ENCODE measurements at regions not wholly inside any gene's neighbourhood (a gene's known extent, or its start where the extent isn't known, plus 50 kb on each side); places are given as distances from the start of the nearest gene placed in this dataset.

DNA sequence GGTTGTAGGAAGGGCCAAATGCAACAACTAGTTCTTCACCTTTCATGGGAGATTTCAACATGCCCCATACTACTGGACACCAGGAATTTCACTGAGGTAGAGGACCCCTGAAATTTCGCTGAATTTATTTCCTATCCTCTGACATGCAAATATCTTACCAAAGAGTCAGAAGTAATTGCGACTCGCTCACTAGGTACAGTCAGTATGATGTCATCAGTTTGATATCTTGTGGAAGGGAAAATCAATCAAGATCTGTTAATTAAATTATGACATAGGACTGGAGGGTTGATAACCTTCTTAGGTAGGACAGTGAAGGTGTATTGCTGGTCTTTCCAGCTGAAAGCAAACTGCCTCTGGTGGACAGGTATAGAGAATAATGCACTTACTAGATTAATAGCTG lies 74.9 kb upstream of the TNIK start:
- no peak overlapping the region for H3K27ac Mint-ChIP-seq
- H3K4me3 ChIP-seq (ENCODE audit: control insufficient read depth in 1 of 2, extremely low read depth in 1 of 2, low read length in 1 of 2) = no peak overlapping the region
- DNase-seq = no peak
- H3K9me3 ChIP-seq = no peaks in the 10 kb centered on the region
- no peaks in the 10 kb centered on the region for H3K36me3 ChIP-seq (ENCODE audit: control insufficient read depth in 2 of 2, extremely low read depth in 1 of 2, insufficient read depth in 1 of 2, low read length in 1 of 2)
- H3K4me1 Mint-ChIP-seq = peaks cover 0 to 5% (median 0%) of the 10 kb centered on the region in 3 donors
- no CpG with 5 or more reads among the region's 3 CpGs for WGBS (ENCODE audit: insufficient coverage)
- H3K9me3 Mint-ChIP-seq = no peaks in the 10 kb centered on the region
- ATAC-seq (replicated peaks in 1 of 4) = no peak
- H3K27me3 ChIP-seq (replicated peaks in 1 of 2; ENCODE audit: control insufficient read depth in 2 of 2, extremely low read depth in 1 of 2, insufficient read depth in 2 of 2, low read length in 1 of 2) = no peaks in the 10 kb centered on the region
- no peaks in the 10 kb centered on the region for H3K36me3 Mint-ChIP-seq
- no peak overlapping the region for H3K4me3 Mint-ChIP-seq
- ChIA-PET CTCF (no interaction called here), POLR2A (no interaction called here)
- no peaks in the 10 kb centered on the region for H3K4me1 ChIP-seq (ENCODE audit: control insufficient read depth in 1 of 2, extremely low read depth in 1 of 2, insufficient read depth in 2 of 2, low read length in 2 of 2)
- H3K27ac ChIP-seq (ENCODE audit: low read length) = no peak overlapping the region
- no peaks in the 10 kb centered on the region for H3K27me3 Mint-ChIP-seq

DNA sequence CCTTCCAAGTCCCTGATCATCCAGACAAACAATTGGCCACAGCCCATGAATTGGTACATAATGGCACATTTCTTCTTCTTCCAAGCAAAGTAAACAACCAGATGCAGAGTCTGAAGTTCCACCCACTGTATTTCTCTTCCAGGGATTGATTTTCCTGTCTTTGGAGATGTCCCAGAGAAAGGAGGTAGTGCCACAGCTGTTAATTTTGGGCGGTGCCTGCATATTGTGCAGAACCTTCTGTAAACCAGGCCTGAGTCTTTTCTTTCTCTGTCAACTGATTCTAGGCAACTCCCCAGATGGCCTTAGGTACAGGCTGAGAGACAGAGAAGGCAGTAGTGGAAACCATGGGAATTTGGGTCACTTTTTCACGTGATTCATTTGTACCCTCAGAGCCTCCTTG lies 73.5 kb upstream of the TNIK start:
- no peaks in the 10 kb centered on the region for H3K9me3 ChIP-seq
- H3K4me1 Mint-ChIP-seq = peaks cover 0 to 5% (median 0%) of the 10 kb centered on the region in 3 donors
- no peaks in the 10 kb centered on the region for H3K9me3 Mint-ChIP-seq
- no peak overlapping the region for H3K27ac Mint-ChIP-seq
- H3K27me3 ChIP-seq (replicated peaks in 1 of 2; ENCODE audit: control insufficient read depth in 2 of 2, extremely low read depth in 1 of 2, insufficient read depth in 2 of 2, low read length in 1 of 2) = no peaks in the 10 kb centered on the region
- H3K4me1 ChIP-seq (ENCODE audit: control insufficient read depth in 1 of 2, extremely low read depth in 1 of 2, insufficient read depth in 2 of 2, low read length in 2 of 2) = no peaks in the 10 kb centered on the region
- WGBS (ENCODE audit: insufficient coverage) = 100% methylated on average over 1 of the region's 2 CpGs
- no peak overlapping the region for H3K27ac ChIP-seq (ENCODE audit: low read length)
- ChIA-PET CTCF (no interaction called here), POLR2A (no interaction called here)
- DNase-seq (no peak), ATAC-seq (replicated peaks in 1 of 4) (no peak)
- no peaks in the 10 kb centered on the region for H3K27me3 Mint-ChIP-seq
- no peaks in the 10 kb centered on the region for H3K36me3 Mint-ChIP-seq
- H3K36me3 ChIP-seq (ENCODE audit: control insufficient read depth in 2 of 2, extremely low read depth in 1 of 2, insufficient read depth in 1 of 2, low read length in 1 of 2) = no peaks in the 10 kb centered on the region
- no peak overlapping the region for H3K4me3 Mint-ChIP-seq
- no peak overlapping the region for H3K4me3 ChIP-seq (ENCODE audit: control insufficient read depth in 1 of 2, extremely low read depth in 1 of 2, low read length in 1 of 2)

DNA sequence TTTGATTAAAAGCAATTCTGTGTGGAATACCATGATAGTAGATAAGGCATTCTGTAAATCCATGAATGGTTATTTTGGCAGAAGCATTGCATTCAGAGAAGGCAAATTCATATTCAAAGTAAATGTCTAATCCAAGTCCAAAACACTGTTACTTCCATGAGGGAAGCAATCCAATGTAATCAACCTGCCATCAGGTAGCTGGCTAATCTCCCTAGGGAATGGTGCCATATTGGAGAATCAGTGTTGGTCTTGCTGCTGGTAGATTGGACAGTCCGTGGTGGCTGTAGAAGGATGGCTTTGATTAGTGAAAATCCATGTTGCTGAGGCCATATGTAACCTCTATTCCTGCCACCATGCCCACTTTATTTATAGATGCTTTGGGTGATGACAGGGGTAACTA lies 72.1 kb upstream of the TNIK start:
- Mint-ChIP-seq H3K4me1 (no peaks in the 10 kb centered on the region), H3K36me3 (no peaks in the 10 kb centered on the region), H3K4me3 (no peak overlapping the region), H3K27ac (no peak overlapping the region), H3K27me3 (no peaks in the 10 kb centered on the region), H3K9me3 (no peaks in the 10 kb centered on the region)
- WGBS (ENCODE audit: insufficient coverage) = no CpG with 5 or more reads among the region's 1 CpG
- POLR2A ChIA-PET = no interaction called here
- Histone ChIP-seq H3K9me3 (no peaks in the 10 kb centered on the region), H3K4me1 (ENCODE audit: control insufficient read depth in 1 of 2, extremely low read depth in 1 of 2, insufficient read depth in 2 of 2, low read length in 2 of 2) (no peaks in the 10 kb centered on the region), H3K27ac (ENCODE audit: low read length) (no peak overlapping the region), H3K27me3 (replicated peaks in 1 of 2; ENCODE audit: control insufficient read depth in 2 of 2, extremely low read depth in 1 of 2, insufficient read depth in 2 of 2, low read length in 1 of 2) (no peaks in the 10 kb centered on the region), H3K4me3 (ENCODE audit: control insufficient read depth in 1 of 2, extremely low read depth in 1 of 2, low read length in 1 of 2) (no peak overlapping the region), H3K36me3 (ENCODE audit: control insufficient read depth in 2 of 2, extremely low read depth in 1 of 2, insufficient read depth in 1 of 2, low read length in 1 of 2) (no peaks in the 10 kb centered on the region)
- no peak for DNase-seq
- CTCF ChIA-PET = interaction anchor here in 1 of 2 donors (0.7 kb wide), 1 partner anchor 28 kb away, joined by 3 read pairs; no protein-coding TSS in a partner anchor
- ATAC-seq (replicated peaks in 1 of 4) = no peak

DNA sequence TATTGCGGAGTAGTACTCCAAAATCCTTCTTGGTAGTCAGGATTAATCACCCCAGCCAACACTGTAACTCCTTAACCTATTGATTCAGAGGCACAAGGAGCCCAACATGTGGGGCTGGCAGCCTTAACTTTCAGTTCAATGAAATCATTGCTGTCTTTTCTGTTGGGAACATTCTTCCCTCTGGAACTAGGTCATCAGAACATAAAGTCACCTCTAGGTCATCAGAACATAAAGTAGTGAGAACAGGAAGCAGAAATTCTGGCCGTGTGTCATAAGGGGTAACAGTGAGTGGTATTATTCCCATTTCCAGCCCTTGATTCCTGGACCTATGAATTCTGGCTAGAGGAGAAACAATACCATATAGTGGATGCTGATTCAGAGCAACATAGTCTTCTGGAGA lies 71.5 kb upstream of the TNIK start:
- Mint-ChIP-seq H3K27me3 (no peaks in the 10 kb centered on the region), H3K27ac (no peak overlapping the region), H3K9me3 (no peaks in the 10 kb centered on the region), H3K36me3 (no peaks in the 10 kb centered on the region), H3K4me3 (no peak overlapping the region), H3K4me1 (no peaks in the 10 kb centered on the region)
- H3K4me3 ChIP-seq (ENCODE audit: control insufficient read depth in 1 of 2, extremely low read depth in 1 of 2, low read length in 1 of 2) = no peak overlapping the region
- no peaks in the 10 kb centered on the region for H3K4me1 ChIP-seq (ENCODE audit: control insufficient read depth in 1 of 2, extremely low read depth in 1 of 2, insufficient read depth in 2 of 2, low read length in 2 of 2)
- no peaks in the 10 kb centered on the region for H3K27me3 ChIP-seq (replicated peaks in 1 of 2; ENCODE audit: control insufficient read depth in 2 of 2, extremely low read depth in 1 of 2, insufficient read depth in 2 of 2, low read length in 1 of 2)
- no peak overlapping the region for H3K27ac ChIP-seq (ENCODE audit: low read length)
- 100% methylated on average over 1 of the region's 2 CpGs for WGBS (ENCODE audit: insufficient coverage)
- POLR2A ChIA-PET = no interaction called here
- DNase-seq (no peak), ATAC-seq (replicated peaks in 1 of 4) (no peak)
- no peaks in the 10 kb centered on the region for H3K9me3 ChIP-seq
- CTCF ChIA-PET = no interaction called here
- H3K36me3 ChIP-seq (ENCODE audit: control insufficient read depth in 2 of 2, extremely low read depth in 1 of 2, insufficient read depth in 1 of 2, low read length in 1 of 2) = no peaks in the 10 kb centered on the region

DNA sequence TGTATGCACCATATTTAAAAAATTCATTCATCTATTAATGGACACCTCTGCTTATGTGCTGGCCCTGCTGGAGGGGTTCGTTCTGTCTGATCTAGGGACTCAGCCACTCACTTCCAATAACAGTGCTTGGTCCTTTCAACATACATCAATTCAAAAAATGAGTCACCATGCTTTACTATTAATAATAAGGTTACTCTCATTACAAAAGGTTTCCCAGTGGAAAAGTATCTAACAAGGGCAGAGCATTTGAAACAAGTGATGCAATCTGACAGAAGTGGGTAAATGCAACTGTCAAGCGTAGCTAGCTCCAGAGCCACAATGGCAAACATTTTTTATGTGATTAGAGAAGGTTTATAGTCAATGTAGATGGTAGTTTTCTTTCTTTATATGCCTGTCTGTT lies 67.9 kb upstream of the TNIK start:
- Mint-ChIP-seq H3K27me3 (no peaks in the 10 kb centered on the region), H3K9me3 (no peaks in the 10 kb centered on the region), H3K36me3 (no peaks in the 10 kb centered on the region), H3K4me1 (peaks cover 0 to 2% (median 0%) of the 10 kb centered on the region in 3 donors), H3K27ac (no peak overlapping the region), H3K4me3 (no peak overlapping the region)
- Histone ChIP-seq H3K9me3 (no peaks in the 10 kb centered on the region), H3K27ac (ENCODE audit: low read length) (no peak overlapping the region), H3K4me3 (ENCODE audit: control insufficient read depth in 1 of 2, extremely low read depth in 1 of 2, low read length in 1 of 2) (no peak overlapping the region), H3K27me3 (replicated peaks in 1 of 2; ENCODE audit: control insufficient read depth in 2 of 2, extremely low read depth in 1 of 2, insufficient read depth in 2 of 2, low read length in 1 of 2) (no peaks in the 10 kb centered on the region), H3K4me1 (ENCODE audit: control insufficient read depth in 1 of 2, extremely low read depth in 1 of 2, insufficient read depth in 2 of 2, low read length in 2 of 2) (no peaks in the 10 kb centered on the region), H3K36me3 (ENCODE audit: control insufficient read depth in 2 of 2, extremely low read depth in 1 of 2, insufficient read depth in 1 of 2, low read length in 1 of 2) (no peaks in the 10 kb centered on the region)
- CTCF ChIA-PET = no interaction called here
- DNase-seq (no peak), ATAC-seq (replicated peaks in 1 of 4) (no peak)
- WGBS (ENCODE audit: insufficient coverage) = 100% methylated on average over 1 of the region's 2 CpGs
- POLR2A ChIA-PET = no interaction called here

DNA sequence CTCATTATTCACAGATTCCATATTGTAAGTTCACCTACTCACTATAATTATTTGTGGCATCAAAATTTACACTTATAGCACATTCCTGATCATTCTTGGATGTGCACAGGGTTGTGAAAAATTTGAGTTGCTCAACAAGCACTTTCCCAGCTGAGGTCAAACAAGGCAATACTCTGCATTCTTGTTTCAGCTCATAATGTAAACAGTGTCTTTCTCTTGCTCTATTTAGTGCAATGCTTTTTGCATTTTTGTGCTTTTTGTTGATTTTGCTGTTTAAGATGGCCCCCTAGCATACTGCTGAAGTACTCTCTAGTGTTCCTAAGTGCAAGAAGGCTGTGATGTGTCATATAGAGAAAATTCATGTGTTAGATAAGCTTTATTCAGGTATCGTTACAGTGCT lies 66.7 kb upstream of the TNIK start:
- ATAC-seq (replicated peaks in 1 of 4) (no peak), DNase-seq (no peak)
- Histone ChIP-seq H3K9me3 (no peaks in the 10 kb centered on the region), H3K4me1 (ENCODE audit: control insufficient read depth in 1 of 2, extremely low read depth in 1 of 2, insufficient read depth in 2 of 2, low read length in 2 of 2) (no peaks in the 10 kb centered on the region), H3K4me3 (ENCODE audit: control insufficient read depth in 1 of 2, extremely low read depth in 1 of 2, low read length in 1 of 2) (no peak overlapping the region), H3K27ac (ENCODE audit: low read length) (no peak overlapping the region), H3K36me3 (ENCODE audit: control insufficient read depth in 2 of 2, extremely low read depth in 1 of 2, insufficient read depth in 1 of 2, low read length in 1 of 2) (no peaks in the 10 kb centered on the region), H3K27me3 (replicated peaks in 1 of 2; ENCODE audit: control insufficient read depth in 2 of 2, extremely low read depth in 1 of 2, insufficient read depth in 2 of 2, low read length in 1 of 2) (no peaks in the 10 kb centered on the region)
- ChIA-PET POLR2A (interaction anchor here in 1 of 2 donors (0.6 kb wide), 1 partner anchor 9 kb away, joined by 6 read pairs; no protein-coding TSS in a partner anchor), CTCF (no interaction called here)
- H3K36me3 Mint-ChIP-seq = no peaks in the 10 kb centered on the region
- H3K27ac Mint-ChIP-seq = no peak overlapping the region
- peaks cover 0 to 2% (median 0%) of the 10 kb centered on the region in 3 donors for H3K4me1 Mint-ChIP-seq
- no peaks in the 10 kb centered on the region for H3K27me3 Mint-ChIP-seq
- H3K9me3 Mint-ChIP-seq = no peaks in the 10 kb centered on the region
- no peak overlapping the region for H3K4me3 Mint-ChIP-seq
- WGBS (ENCODE audit: insufficient coverage) = no CpG with 5 or more reads among the region's 1 CpG

DNA sequence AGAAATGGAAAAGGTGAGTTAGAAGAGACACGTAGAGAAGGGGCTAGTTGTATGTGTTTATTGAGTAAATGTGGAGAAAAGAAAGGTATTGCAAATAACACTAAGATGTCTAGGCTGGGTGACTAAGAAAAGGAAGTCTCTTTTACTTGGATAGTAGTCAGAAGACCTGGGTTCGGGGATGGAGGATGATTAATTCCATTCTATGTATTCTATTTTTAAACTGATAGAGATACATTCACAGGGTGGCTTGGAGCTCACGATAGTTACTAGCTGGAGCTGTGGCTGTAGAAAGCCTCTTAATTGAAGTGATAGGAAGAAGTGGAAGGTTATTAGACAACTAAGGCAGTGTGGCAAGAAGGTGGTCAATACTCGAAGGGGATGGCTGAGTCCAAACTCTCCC lies 65.9 kb upstream of the TNIK start:
- Histone ChIP-seq H3K36me3 (ENCODE audit: control insufficient read depth in 2 of 2, extremely low read depth in 1 of 2, insufficient read depth in 1 of 2, low read length in 1 of 2) (no peaks in the 10 kb centered on the region), H3K27ac (ENCODE audit: low read length) (no peak overlapping the region), H3K27me3 (replicated peaks in 1 of 2; ENCODE audit: control insufficient read depth in 2 of 2, extremely low read depth in 1 of 2, insufficient read depth in 2 of 2, low read length in 1 of 2) (no peaks in the 10 kb centered on the region), H3K4me3 (ENCODE audit: control insufficient read depth in 1 of 2, extremely low read depth in 1 of 2, low read length in 1 of 2) (no peak overlapping the region), H3K4me1 (ENCODE audit: control insufficient read depth in 1 of 2, extremely low read depth in 1 of 2, insufficient read depth in 2 of 2, low read length in 2 of 2) (no peaks in the 10 kb centered on the region), H3K9me3 (no peaks in the 10 kb centered on the region)
- Mint-ChIP-seq H3K27me3 (no peaks in the 10 kb centered on the region), H3K36me3 (no peaks in the 10 kb centered on the region), H3K4me3 (no peak overlapping the region), H3K9me3 (no peaks in the 10 kb centered on the region), H3K4me1 (peaks cover 0 to 2% (median 0%) of the 10 kb centered on the region in 3 donors), H3K27ac (no peak overlapping the region)
- ChIA-PET POLR2A (no interaction called here), CTCF (no interaction called here)
- DNase-seq = no peak
- no peak for ATAC-seq (replicated peaks in 1 of 4)
- WGBS (ENCODE audit: insufficient coverage) = no CpG with 5 or more reads among the region's 4 CpGs
